Calu3 (cell line): ENCODE measurements at regions not wholly inside any gene's neighbourhood (a gene's known extent, or its start where the extent isn't known, plus 50 kb on each side); places are given as distances from the start of the nearest gene placed in this dataset.

Experiments
- BruUV-seq: library from RNA; stranded (reverse); fragments of 400-500 nt; replicated peaks from 2 replicates; lab custom pipeline; 2021; lab: Mats Ljungman, UMichigan
- CTCF ChIA-PET: fragments of 300-600 bp; sonication (Branson Sonifier 250); formaldehyde crosslinking; loops from one replicate; lab custom pipeline; 2022; ENCODE audit warnings: antibody characterized with exemption; lab: Charles Lee
- DNase-seq: peaks from one replicate; pipeline ENCODE4 v3.0.0; 2022
- H3K27ac Mint-ChIP-seq: one replicate; pipeline ENCODE4 v1.8.0; 2022; ENCODE audit warnings: mixed read lengths; ENCODE audit not compliant: unreplicated experiment
- H3K27me3 Mint-ChIP-seq: one replicate; pipeline ENCODE4 v1.8.0; 2022; ENCODE audit warnings: mixed read lengths; ENCODE audit not compliant: unreplicated experiment
- H3K36me3 Mint-ChIP-seq: one replicate; pipeline ENCODE4 v1.8.0; 2022; ENCODE audit warnings: mild to moderate bottlenecking, moderate library complexity, mixed read lengths; ENCODE audit not compliant: insufficient read depth, unreplicated experiment
- H3K4me1 Mint-ChIP-seq: one replicate; pipeline ENCODE4 v1.8.0; 2022; ENCODE audit warnings: mild to moderate bottlenecking, low read depth, mixed read lengths; ENCODE audit not compliant: unreplicated experiment
- H3K4me3 Mint-ChIP-seq: one replicate; pipeline ENCODE4 v1.8.0; 2022; ENCODE audit warnings: mild to moderate bottlenecking, low read depth, moderate library complexity, mixed read lengths; ENCODE audit not compliant: unreplicated experiment
- H3K9me3 Mint-ChIP-seq: one replicate; pipeline ENCODE4 v1.8.0; 2022; ENCODE audit warnings: low read depth, mixed read lengths; ENCODE audit not compliant: unreplicated experiment
- CTCF ChIP-seq: fragments of 200-600 bp; IDR thresholded peaks from one replicate; pipeline ENCODE4 v1.8.0; 2022; ENCODE audit warnings: antibody characterized with exemption; ENCODE audit not compliant: unreplicated experiment
- intact Hi-C: fragments of 100-400 bp; cut with micrococcal nuclease; formaldehyde crosslinking; loops from one replicate; pipeline ENCODE4 v1.10.0; 2022; ENCODE audit not compliant: unreplicated experiment

- DNase-seq = no peak
- BruUV-seq = no TSS peak
- Mint-ChIP-seq H3K4me1 (no peaks in the 10 kb centered on the region), H3K4me3 (no peak overlapping the region), H3K27ac (no peak overlapping the region), H3K36me3 (no peaks in the 10 kb centered on the region), H3K27me3 (no peaks in the 10 kb centered on the region), H3K9me3 (no peaks in the 10 kb centered on the region)
- TF ChIP-seq CTCF = no peak
- CTCF ChIA-PET = no interaction called here
- intact Hi-C loops = no loop called here
Observed at GRCh38 chr13:68645814-68646213, 1415.7 kb upstream of the PCDH9 start.

- no peak for TF ChIP-seq CTCF
- H3K27ac Mint-ChIP-seq = no peak overlapping the region
- BruUV-seq = no TSS peak
- H3K9me3 Mint-ChIP-seq = no peaks in the 10 kb centered on the region
- no peak for DNase-seq
- no peaks in the 10 kb centered on the region for H3K36me3 Mint-ChIP-seq
- intact Hi-C loops = no loop called here
- CTCF ChIA-PET = no interaction called here
- H3K4me1 Mint-ChIP-seq = no peaks in the 10 kb centered on the region
- no peak overlapping the region for H3K4me3 Mint-ChIP-seq
- no peaks in the 10 kb centered on the region for H3K27me3 Mint-ChIP-seq
Observed at GRCh38 chr13:68644611-68645010, 1414.5 kb upstream of the PCDH9 start.

GRCh38 chr13:68636784-68637183, 1406.6 kb upstream of the PCDH9 start:
- BruUV-seq = no TSS peak
- Mint-ChIP-seq H3K36me3 (no peaks in the 10 kb centered on the region), H3K4me3 (no peak overlapping the region), H3K27ac (no peak overlapping the region), H3K9me3 (no peaks in the 10 kb centered on the region), H3K4me1 (no peaks in the 10 kb centered on the region), H3K27me3 (no peaks in the 10 kb centered on the region)
- intact Hi-C loops = no loop called here
- TF ChIP-seq CTCF = no peak
- DNase-seq = no peak
- CTCF ChIA-PET = no interaction called here

- Mint-ChIP-seq H3K27me3 (no peaks in the 10 kb centered on the region), H3K4me3 (no peak overlapping the region), H3K9me3 (no peaks in the 10 kb centered on the region), H3K27ac (no peak overlapping the region), H3K4me1 (no peaks in the 10 kb centered on the region), H3K36me3 (no peaks in the 10 kb centered on the region)
- DNase-seq = no peak
- no TSS peak for BruUV-seq
- no peak for TF ChIP-seq CTCF
- intact Hi-C loops = loop anchor here (10.0 kb wide), 1 partner anchor 84 kb away; no protein-coding TSS in a partner anchor
- CTCF ChIA-PET = no interaction called here
Observed at GRCh38 chr13:68628994-68629393, 1398.9 kb upstream of the PCDH9 start.
